Lung (tissue), 11 donors: ENCODE measurements at regions not wholly inside any gene's neighbourhood (a gene's known extent, or its start where the extent isn't known, plus 50 kb on each side); places are given as distances from the start of the nearest gene placed in this dataset.
"Not testable (repeated sequence)": the region's sequence is repeated elsewhere in the genome, so short reads cannot be mapped to it uniquely, and the experiment has no call there.

Experiments used
- ATAC-seq: fragments of 200-7000 bp; cut with Tn5 transposase; one replicate; pipeline ENCODE4 v1.9.1; 2020; ENCODE audit warnings: moderate number of reproducible peaks; ENCODE audit not compliant: insufficient read depth, low FRiP score
- DNase-seq, 3 donors: peaks; one replicate each; pipeline ENCODE4 v3.0.0-alpha.2; 2013 to 2017
- H3K27ac ChIP-seq, 2 donors: one replicate each; pipeline ENCODE4 v1.5.1; 2013; ENCODE audit warnings: mild to moderate bottlenecking in 2 of 2, moderate library complexity in 2 of 2, control low read depth in 1 of 2, inconsistent platforms in 1 of 2, low read depth in 1 of 2, low read length in 1 of 2
- H3K27me3 ChIP-seq, 3 donors: one replicate each; pipeline ENCODE4 v1.5.1; 2013; ENCODE audit warnings: low read length in 2 of 3; ENCODE audit not compliant: control insufficient read depth in 3 of 3, insufficient read depth in 3 of 3
- H3K36me3 ChIP-seq, 4 donors: one replicate each; pipeline ENCODE4 v1.5.1; 2013; ENCODE audit warnings: low read length in 4 of 4, mild to moderate bottlenecking in 1 of 4, moderate library complexity in 1 of 4; ENCODE audit not compliant: control insufficient read depth in 4 of 4, insufficient read depth in 4 of 4
- H3K4me1 ChIP-seq, 5 donors: one replicate each; pipeline ENCODE4 v1.5.1; 2013; ENCODE audit warnings: low read length in 5 of 5, mild to moderate bottlenecking in 2 of 5, moderate library complexity in 1 of 5; ENCODE audit not compliant: control insufficient read depth in 5 of 5, insufficient read depth in 5 of 5
- H3K4me3 ChIP-seq: one replicate; pipeline ENCODE4 v1.5.1; 2013; ENCODE audit warnings: mild to moderate bottlenecking, control low read depth, moderate library complexity
- H3K9ac ChIP-seq, 2 donors: one replicate each; pipeline ENCODE4 v1.5.1; 2013; ENCODE audit warnings: low read length in 2 of 2, control low read depth in 1 of 2; ENCODE audit not compliant: insufficient read depth in 1 of 2
- H3K9me3 ChIP-seq, 4 donors: one replicate each; pipeline ENCODE4 v1.5.1; 2013; ENCODE audit warnings: low read length in 3 of 4, mild to moderate bottlenecking in 1 of 4, moderate library complexity in 1 of 4; ENCODE audit not compliant: control insufficient read depth in 4 of 4, insufficient read depth in 3 of 4
- WGBS, 2 donors: extraction: QIAGEN DNeasy Blood & Tissue Kit; methylation state at CpG; one replicate each; pipeline ENCODE4 v1.1.7; 2013; 5-methylcytosine and 5-hydroxymethylcytosine counted together
- TF ChIP-seq, protein P1 (sequence below): IDR thresholded peaks from 2 replicates; pipeline ENCODE4 v1.5.1; 2012; ENCODE audit warnings: mild to moderate bottlenecking; ENCODE audit errors: control extremely low read depth, extremely low read depth
- donor health status: control.
- donor health status: control.
- donor health status: Bipolar disorder and iron deficiency.
- donor health status: healthy.
- donor health status: DM: yes; HTN: yes; CAD: no.

GRCh38 chr2:155902635-155903034 lies 429.9 kb downstream of the NR4A2 start:
- 65 to 86% methylated on average over 2 of the region's 2 CpGs for WGBS, 2 donors
- no peak overlapping the region for H3K4me3 ChIP-seq
- H3K27ac ChIP-seq = no peak overlapping the region
- H3K4me1 ChIP-seq = no peaks in the 10 kb centered on the region
- TF ChIP-seq, protein P1, sequence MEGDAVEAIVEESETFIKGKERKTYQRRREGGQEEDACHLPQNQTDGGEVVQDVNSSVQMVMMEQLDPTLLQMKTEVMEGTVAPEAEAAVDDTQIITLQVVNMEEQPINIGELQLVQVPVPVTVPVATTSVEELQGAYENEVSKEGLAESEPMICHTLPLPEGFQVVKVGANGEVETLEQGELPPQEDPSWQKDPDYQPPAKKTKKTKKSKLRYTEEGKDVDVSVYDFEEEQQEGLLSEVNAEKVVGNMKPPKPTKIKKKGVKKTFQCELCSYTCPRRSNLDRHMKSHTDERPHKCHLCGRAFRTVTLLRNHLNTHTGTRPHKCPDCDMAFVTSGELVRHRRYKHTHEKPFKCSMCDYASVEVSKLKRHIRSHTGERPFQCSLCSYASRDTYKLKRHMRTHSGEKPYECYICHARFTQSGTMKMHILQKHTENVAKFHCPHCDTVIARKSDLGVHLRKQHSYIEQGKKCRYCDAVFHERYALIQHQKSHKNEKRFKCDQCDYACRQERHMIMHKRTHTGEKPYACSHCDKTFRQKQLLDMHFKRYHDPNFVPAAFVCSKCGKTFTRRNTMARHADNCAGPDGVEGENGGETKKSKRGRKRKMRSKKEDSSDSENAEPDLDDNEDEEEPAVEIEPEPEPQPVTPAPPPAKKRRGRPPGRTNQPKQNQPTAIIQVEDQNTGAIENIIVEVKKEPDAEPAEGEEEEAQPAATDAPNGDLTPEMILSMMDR = no peak
- H3K9me3 ChIP-seq = no peaks in the 10 kb centered on the region
- no peak for DNase-seq
- no peaks in the 10 kb centered on the region for H3K36me3 ChIP-seq
- H3K27me3 ChIP-seq = no peaks in the 10 kb centered on the region
- ATAC-seq = no peak
- no peak overlapping the region for H3K9ac ChIP-seq

GRCh38 chr2:155895016-155895415 lies 437.5 kb downstream of the NR4A2 start:
- H3K36me3 ChIP-seq = no peaks in the 10 kb centered on the region

DNA sequence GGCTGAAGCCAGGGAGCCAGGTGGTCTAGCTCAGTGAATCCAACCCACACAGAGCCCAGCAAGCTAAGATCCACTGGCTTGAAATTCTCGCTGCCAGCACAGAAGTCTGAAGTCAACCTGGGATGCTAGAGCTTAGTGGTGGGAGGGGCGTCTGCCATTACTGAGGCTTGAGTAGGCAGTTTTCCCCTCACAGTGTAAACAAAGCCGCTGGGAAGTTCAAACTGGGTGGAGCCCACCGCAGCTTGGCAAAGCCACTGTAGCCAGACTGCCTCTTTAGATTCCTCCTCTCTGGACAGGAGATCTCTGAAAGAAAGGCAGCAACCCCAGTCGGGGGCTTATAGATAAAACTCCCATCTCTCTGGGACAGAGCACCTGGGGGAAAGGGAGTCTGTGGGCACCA lies 452.1 kb downstream of the NR4A2 start:
- not testable (repeated sequence) for H3K4me3 ChIP-seq, H3K36me3 ChIP-seq, ATAC-seq, H3K27ac ChIP-seq, DNase-seq, H3K9ac ChIP-seq, H3K4me1 ChIP-seq, H3K9me3 ChIP-seq, H3K27me3 ChIP-seq
- WGBS, 2 donors = 55 to 80% methylated on average over 5 of the region's 5 CpGs

More at GRCh38 chr2:155895016-155895415, 437.5 kb downstream of the NR4A2 start:
- Histone ChIP-seq H3K27me3 (no peaks in the 10 kb centered on the region), H3K9me3 (peaks cover 0 to 8% (median 0%) of the 10 kb centered on the region in 4 donors), H3K9ac (no peak overlapping the region), H3K4me3 (no peak overlapping the region), H3K27ac (no peak overlapping the region), H3K4me1 (no peaks in the 10 kb centered on the region)
- TF ChIP-seq, protein P1 = no peak
- DNase-seq = no peak
- no peak for ATAC-seq
- 32 to 42% methylated on average over 1 of the region's 1 CpG for WGBS, 2 donors

DNA sequence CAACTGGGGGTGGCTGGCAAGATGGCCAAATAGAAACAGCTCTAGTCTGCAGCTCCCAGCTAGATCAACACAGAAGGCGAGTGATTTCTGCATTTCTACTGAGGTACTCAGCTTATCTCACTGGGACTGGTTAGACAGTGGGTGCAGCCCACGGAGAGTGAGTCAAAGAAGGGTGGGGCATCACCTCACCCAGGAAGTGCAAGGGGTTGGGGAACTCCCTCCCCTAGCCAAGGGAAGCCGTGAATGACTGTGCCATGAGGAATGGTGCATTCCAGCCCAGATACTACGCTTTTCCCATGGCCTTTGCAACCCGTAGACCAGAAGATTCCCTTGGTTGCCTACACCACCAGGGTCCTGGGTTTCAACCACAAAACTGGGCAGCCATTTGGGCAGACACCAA lies 452.6 kb downstream of the NR4A2 start:
- H3K9ac ChIP-seq, ATAC-seq, DNase-seq, H3K27ac ChIP-seq, H3K4me3 ChIP-seq, H3K27me3 ChIP-seq, H3K36me3 ChIP-seq, H3K9me3 ChIP-seq, H3K4me1 ChIP-seq: not testable (repeated sequence)
- 75 to 80% methylated on average over 5 of the region's 5 CpGs for WGBS, 2 donors

GRCh38 chr2:155872396-155872795 lies 460.1 kb downstream of the NR4A2 start:
- Histone ChIP-seq H3K27ac (no peak overlapping the region), H3K36me3 (no peaks in the 10 kb centered on the region), H3K4me1 (no peaks in the 10 kb centered on the region), H3K9ac (no peak overlapping the region), H3K9me3 (peaks cover 0 to 7% (median 0%) of the 10 kb centered on the region in 4 donors), H3K4me3 (no peak overlapping the region), H3K27me3 (no peaks in the 10 kb centered on the region)
- DNase-seq = peak in 1 of 3 donors; percentile 9
- WGBS, 2 donors = 90% methylated on average over 3 of the region's 3 CpGs
- no peak for ATAC-seq
- TF ChIP-seq, protein P1 = no peak
